ENCODE measurements at regions not wholly inside any gene's neighbourhood (a gene's known extent, or its start where the extent isn't known, plus 50 kb on each side); places are given as distances from the start of the nearest gene placed in this dataset.

DNA sequence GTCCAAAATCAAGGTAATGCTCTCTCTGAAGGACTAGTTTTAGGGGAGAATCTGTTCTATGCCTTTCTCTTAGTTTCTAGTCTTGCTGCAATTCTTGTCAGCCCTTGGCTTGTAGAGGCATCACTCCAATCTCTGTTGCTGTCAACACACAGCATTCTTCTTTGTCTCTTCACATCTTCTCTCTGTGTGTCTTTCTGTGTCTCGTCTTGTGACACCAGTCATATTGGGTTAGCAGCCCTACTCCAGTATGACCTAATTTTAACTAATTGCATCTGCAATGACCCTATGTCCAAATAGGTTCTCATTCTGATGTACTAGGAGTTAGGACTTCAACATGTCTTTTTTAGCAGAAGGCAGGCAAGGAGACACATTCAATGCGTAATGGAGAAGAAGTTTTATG lies 1110.6 kb downstream of the DTWD2 start:
- no peak for DNase-seq

DNA sequence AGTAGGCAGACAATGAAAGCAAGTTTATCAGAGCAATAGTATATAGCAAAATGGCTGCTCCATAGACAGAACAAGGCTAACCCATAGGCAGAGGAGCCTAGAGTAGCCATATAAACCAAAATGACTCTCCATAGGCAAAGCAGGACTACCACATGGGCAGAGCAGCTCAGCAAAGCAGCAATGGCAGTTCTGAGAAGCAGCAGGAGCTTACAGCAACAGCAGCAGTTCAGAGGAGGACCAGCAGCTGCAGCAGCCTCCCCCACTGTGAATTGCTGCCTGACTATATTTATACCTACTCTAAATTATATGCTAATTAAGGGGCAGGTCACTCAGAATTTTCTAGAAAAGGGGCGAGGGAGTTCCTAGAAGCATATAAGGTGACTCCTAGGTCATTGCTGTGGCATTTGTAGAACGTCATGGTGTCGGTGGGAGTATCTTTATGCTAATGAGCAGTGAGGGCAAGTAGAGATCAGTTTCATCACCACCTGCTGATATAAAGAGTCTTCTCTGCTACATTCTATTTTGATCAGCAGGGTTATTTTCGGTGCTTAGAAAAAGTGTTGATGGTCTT lies 1115.5 kb downstream of the DTWD2 start:
- DNase-seq, result peak; percentile 42

DNA sequence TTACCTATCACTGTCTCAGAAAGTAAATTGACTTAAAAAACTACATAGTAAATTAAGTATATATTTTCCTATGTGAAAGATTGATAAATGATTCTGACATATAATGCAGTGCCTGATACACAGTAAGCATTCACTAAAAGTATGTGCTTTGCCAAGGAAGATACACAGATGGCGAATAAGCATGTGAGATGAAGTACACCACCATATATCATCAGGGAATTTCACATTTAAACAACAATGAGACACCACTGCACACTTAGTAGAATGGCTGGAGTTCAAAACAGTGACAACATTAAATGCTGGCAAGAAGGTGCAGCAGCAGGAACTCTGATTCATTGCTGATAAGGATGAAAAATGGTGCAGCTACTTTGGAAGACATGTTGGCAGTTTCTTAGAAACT lies 1118.8 kb downstream of the DTWD2 start:
- no peak for DNase-seq

DNA sequence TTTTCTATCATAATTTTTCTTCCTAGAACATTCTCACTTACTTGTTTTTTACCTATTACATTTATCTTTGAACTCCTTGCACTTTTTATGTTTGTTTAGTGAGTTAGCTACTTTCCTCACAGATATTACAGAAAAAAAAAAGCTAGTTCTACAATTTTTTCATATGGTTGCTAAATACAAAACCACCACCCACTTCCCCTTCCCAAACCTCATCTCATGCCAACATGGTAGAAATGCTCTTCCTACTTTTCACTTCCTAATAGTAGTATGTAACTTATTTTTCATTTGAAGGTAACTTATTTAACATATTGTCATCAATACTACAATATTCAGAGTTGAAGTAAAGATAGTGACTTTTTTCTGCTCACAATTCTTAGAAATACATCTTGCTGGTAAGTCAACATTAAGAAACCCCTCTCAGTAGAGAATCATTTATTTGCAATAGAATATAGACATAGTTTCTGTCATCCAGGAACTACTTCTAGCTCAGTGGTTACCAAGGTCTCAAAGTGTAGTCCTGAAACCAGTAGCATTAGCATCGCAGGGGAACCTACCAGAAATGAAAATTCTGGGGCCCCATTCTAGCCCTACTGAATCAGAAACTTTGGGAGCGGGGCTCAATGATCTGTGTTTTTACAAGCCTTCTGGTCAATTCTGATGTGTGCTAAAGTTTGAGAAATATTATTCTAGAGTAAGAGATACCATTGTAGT lies 1124.6 kb downstream of the DTWD2 start:
- DNase-seq, result no peak

DNA sequence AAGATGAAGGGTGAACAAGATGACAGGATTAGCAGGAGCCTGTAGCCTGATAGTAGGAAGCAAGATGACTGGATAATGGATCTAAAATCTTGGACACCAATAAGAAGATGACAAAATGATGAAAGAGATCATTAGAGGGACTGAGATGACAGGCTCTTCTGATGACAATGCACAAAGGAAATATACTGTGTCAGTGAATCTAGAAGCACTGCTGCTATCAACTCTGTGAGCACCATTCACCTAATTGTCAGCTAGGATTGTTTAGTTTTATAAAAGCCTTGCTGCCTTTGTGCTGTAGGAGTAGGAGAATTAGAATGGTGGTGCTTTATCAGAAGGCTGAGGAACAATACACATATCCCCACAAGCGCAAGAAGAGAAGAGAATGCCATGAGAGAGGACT lies 1127.8 kb downstream of the DTWD2 start:
- no peak for DNase-seq

DNA sequence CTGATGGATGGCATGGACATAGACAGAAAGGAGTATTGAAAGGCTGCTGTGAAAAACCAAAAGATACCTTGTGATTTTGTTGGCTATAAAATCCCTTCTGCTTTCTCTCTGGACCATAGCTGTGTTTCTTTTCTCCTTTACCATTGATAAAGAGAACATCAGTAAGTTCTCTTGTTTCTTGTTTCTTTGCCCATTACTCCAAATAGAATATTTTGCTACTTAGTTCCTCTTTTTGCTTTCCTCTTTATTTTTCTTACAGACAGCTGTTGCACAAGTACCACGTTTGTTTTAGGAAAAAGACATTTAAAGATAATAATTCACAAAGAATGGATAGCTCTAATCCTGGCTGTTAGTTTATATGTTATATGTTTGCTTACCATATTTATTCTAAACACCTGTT lies 1129.2 kb downstream of the DTWD2 start:
- DNase-seq, result no peak

DNA sequence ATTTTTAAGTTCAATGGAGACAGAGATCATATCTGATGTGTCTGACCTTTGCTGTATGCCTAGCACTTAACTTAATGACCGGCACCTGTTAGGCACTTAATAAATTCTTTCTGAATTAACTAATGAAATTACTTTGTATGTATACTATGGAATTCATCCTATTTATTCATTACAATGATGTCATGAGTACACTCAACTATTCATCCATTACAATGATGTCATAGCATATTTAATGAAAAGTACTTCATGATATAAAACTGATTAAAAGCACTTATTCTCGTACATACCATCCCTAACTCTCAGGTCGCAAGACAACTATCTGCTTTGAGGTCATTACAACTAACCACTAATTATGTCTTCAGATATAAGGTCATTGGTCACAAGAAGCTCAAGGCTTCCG lies 1131.6 kb downstream of the DTWD2 start:
- DNase-seq, result no peak

DNA sequence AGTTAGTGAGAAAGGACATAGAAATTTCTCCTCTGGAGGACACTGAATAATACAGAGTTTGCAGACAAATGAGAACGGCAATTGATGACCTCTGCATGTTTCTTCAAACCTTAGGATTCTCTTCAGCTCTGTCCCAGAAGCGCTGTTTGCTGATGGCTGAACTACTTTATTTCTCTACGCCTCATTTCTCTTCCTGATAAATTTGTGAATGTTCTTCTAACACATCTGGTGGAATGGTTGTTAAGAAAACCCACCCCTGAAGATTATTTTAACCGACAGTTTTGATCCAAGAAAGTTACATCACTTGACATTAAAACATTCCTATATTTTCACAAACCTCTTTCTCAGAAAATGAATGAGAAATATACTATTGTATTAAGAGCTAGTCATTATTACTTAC lies 1150.6 kb downstream of the DTWD2 start:
- DNase-seq, result no peak

DNA sequence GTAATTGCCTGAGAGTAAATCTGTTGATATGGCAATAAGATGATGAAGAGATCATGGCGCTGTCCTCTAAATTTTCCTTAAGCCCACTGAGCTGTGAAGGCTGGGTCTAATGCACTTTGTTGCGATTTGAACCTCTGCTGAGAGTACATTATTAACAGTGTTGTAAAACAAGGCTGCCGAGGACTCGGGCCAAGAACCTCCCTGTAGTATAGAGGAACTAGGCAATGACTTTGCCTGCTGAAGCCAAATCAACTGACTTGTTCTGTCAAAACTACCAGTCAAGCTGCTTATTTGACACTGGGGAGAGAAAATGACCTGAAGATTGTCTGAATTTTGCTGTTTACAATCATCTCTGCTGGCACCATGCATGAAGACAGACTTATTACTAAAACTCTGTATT lies 1154.7 kb downstream of the DTWD2 start:
- DNase-seq, result no peak

DNA sequence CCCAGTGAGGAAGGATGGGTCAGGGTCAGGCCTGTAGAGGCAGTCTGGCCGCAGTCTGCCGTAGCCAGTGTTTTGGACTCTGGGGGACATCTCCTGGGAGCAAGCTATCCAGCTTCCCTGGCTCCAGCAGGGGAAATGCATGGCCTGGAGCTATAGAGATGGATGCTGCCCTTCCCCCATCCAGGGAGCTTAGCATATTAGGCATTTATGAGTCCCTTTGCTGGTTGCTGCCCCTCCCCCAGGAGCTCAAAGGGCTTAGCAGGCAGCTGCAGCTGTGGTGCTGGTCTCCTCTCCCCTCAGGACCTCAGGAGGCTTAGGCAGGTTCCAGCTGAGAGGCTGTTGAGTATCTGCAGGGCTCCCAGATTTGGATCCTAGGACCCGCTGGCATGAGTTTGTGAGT lies 1158.7 kb downstream of the DTWD2 start:
- peak; percentile 82 for DNase-seq

DNA sequence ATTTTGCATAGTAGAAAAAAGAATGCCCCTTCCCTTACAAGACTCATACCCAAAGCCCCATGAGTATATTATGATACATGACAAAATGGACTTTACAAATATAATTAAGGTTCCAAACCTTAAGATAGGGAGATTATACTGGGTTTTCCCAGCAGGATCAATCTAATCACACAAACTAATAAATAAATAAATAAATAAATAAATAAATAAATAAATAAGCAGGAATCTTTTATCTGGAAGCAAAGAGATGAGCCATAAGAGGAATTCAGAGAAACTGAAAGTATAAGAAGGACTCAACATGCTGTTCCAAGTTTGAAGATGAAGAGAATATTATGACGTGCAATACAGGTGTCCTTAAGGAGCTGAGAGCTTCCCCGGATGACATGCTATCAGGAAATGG lies 1174.5 kb downstream of the DTWD2 start:
- no peak for DNase-seq

DNA sequence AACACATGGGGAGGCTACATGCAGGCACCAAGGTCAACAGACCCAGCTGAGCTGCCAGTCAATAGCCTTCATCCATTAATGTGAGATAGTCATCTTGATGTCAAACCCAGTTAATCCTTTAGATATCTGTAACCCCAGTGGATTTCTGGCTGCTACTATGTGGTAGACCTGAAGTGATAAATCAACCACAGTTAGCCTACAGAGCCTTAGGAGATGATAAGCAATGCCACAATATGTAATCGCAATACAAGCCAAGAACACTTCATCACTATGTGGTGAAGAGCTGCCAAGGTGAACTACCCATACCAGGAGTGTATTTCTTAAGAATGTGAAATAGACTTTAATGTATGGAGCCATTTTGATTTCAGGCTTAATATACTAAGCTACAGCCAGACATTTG lies 1175.5 kb downstream of the DTWD2 start:
- no peak for DNase-seq

DNA sequence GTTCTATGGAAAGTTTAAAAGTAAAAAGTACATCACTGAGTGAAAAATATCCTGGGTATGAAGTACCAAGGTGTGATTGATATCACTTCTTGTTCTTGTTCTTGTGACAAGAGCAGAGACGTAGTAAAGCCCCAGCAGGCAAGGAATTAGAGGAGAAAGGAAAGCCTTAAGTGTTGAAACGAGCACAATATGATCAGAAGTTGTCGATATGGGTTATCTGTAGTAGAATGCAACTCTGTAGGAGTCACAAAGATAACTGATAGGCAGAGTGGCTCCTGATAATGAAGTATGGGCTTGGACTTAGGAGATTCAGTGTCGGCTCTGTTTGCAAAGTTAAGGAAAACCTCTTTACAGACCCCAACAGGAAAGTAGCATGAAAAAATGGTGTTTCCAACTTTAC lies 1179.1 kb downstream of the DTWD2 start:
- no peak for DNase-seq

DNA sequence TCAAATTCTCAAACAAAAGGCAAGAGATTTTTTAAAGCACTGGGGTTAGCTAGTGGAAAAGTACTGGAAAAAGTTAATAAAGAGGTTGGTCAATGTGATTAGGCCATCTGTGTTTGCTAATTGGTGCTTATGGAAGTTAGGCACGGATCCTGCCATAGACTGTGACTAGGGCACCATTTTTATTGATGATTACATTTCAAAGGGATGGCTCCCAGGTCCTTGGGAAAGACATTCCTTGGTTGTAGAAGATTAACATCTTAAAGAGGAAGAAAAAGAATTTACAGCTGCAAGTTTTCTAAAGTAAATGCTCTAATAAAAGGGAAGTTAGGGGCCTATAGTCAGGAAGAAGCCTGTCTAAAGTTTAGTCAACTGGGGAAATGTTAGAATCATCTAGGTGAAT lies 1183.3 kb downstream of the DTWD2 start:
- DNase-seq, result no peak

DNA sequence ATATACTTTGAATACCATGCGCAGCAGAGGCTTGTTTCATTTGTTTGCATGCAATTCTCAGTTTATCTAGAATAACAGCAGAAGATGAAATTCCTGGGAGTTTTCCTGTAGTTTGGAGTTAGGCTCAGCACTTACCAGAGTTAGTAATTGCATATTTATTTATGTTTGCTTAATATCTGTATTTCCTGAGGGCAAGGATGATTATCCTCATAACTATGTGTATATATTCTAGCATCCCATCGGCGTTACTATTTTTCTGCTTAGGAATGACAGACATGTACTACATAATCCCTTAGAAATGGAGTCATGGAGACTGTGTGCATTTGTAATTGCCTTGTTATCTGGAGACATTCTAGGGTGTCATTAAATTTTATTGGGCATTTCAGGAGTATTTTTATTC lies 1184.8 kb downstream of the DTWD2 start:
- DNase-seq, result no peak

DNA sequence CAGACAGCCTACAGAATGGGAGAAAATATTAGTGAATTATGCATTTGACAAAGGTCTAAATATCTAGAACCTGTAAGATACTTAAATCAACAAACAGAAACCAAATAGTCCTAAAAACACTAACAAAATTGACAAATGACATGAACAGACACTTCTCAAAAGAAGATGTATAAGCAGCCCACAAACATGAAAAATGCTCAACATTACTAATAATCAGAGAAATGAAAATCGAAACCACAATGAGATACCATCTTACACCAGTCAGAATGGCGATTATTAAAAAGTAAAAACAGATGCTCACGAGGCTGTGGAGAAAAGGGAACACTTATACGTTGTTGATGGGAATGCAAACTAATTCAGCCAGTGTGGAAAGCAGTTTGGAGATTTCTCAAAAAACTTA lies 1186.8 kb downstream of the DTWD2 start:
- no peak for DNase-seq

DNA sequence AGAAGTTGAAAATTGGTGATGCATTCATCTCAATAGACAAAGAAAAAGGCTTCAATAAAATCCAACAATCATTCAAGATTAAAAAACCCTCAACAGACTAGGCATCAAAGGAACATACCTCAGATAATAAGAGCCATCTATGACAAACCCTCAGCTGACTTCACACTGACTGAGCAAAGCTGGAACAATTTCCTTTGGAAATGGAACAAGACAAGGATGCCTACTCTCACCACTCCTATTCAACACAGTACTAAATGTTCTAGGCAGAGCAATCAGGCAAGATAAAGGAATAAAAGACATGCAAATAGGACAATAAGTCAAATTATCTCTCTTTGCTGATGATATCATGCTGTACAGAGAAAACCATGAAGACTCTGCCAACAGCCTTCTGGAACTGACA lies 1188.1 kb downstream of the DTWD2 start:
- DNase-seq, result no peak

DNA sequence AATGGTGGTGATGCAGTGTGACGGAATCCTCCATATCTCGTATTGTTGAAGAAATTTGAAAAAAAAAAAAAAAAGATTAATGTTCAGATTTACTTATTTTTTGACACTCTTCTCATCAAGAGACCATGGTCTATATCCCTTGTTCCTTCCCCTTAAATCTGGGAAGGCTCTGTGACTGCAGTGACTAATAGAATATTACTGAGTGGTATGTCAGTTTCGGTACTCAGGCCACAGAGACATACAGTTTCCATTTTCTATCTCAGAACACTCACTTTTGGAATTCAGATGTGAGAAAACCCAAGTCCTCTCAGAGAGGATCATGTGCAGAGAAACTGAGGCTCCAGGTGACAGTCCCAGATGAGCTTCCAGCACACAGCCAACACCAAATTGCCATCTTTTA lies 1193.5 kb downstream of the DTWD2 start:
- no peak for DNase-seq

DNA sequence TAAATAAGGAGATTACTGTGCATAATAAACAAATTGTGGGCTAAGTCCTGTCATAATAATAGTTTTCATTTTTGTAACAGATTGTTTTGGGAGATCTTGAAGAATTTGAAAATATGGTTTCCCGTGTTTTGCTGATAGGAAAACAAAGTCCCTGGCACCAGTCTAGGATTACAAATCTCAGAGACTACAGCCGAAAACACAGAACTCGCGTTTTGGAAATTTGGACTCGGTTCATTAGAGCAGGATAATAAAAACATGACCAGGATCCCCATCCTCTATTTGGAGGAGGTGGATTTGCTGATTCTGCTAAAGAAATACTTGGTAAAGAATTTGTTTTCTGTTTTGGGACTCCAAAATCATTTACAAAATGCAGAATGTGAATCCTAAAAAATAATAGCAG lies 1194.4 kb downstream of the DTWD2 start:
- no peak for DNase-seq

DNA sequence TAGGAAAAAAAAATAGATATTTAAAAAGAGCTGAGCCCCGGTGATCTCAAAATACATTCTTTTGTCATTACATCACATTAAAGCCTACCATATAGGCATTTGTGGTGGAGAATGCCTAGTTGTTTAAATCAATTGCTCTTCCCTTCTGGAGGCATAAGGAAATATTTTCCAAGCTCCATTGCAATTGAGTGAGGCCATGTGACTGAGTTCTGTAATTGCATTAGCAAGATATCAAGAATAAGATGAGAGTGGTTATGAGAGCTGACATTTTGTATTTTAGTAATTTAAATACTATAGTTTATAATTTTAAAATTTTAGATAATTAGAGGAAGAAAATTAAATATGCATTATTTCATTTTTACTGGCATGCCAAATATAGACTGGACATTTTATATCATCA lies 1195.9 kb downstream of the DTWD2 start:
- no peak for DNase-seq

DNA sequence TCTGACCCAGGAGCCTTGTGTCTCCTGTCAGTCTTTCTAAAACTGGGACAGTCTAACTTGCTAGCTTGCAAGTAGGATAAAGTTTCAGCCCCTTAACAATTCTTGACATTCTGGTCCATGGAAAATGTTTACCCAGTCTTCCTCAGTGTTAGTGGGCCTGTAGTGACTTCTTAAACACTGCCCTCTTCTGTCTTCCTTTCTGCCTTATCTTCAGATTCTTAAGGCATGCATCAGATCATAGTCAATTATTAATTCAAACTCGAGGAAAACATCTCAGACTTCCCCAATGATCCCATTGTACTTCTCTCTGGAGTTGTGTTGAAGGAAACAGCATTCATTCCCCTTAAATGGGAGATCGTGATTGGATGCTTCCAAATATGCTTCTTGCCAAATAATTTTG lies 1199.8 kb downstream of the DTWD2 start:
- DNase-seq, result no peak

DNA sequence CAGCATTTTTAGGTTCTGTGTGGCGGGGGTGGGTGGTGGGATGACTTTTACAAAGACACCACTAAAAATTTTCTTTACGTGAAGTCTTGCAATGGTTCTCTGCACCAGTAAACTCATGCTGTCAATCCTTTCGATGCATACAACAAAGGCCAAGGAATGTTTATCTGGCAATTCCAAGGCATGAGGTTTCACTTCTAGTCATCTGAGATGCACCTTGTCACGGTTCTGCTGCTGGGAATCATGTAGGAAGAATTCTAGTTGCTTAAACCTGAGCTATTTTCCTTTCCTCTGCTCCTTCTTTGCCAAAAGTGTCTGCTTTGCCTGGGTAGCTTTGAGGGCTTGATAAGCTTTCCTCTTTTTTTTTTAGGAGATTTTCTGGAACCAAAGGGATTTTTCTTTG lies 1204.5 kb upstream of the SEMA6A start:
- no peak for DNase-seq

DNA sequence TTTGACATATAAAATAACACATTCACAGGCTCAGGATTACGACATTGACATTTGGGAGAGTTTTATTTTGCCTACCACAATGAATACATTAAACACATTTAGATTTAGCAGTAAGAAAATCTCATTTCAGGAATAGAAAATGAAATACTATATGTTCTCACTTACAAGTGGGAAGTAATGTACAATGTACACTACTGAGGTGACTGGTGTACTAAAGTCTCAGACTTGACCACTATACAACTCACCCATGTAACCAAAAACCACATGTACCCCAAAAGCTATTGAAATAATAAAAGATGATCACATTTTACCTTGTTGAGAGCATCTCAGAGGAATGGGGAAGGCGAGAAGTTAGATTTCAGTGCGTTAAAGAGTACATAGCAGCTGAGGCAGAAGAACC lies 1202.4 kb upstream of the SEMA6A start:
- DNase-seq, result no peak

DNA sequence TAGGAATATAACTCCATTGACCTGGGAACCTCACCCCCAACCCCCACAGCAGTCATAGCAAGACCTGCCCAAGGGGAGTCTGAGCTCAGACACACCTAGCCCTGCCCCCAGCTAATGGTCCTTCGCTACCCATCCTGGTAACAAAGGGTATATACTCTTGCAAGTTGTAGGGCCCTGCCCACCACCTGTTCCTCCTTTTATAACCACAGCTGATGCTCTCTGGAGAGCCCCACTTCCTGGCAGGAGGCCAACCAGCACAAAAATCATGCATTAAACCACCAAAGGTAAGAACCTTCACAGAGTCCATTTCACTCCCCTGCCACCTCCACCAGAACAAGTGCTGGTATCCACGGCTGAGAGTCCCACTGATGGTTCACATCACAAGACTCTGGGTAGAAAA lies 1195.3 kb upstream of the SEMA6A start:
- DNase-seq, result no peak

DNA sequence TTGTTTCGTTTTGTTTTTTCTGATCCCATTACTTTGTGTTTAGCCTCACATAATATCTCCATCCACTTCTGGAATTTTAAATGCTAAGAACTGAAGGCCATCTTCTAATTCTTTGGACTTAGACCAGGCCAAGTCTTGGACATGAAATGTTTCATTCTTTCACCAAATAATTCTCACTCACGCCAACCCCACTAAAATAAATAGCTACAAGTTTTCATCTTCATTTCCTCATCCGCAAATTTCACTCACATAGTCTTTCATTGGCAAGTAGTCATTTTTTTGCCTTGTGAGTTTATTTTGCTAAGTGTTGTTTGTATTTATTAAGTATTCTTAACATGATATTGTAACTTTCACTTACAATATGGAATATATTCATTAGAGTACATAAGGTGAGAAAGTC lies 1188.6 kb upstream of the SEMA6A start:
- DNase-seq, result no peak

Measured in NCI-H82 (cell line).